PFSK-1 (cell line): ENCODE measurements at regions not wholly inside any gene's neighbourhood (a gene's known extent, or its start where the extent isn't known, plus 50 kb on each side); places are given as distances from the start of the nearest gene placed in this dataset.

Experiments used
- SIN3A ChIP-seq: IDR thresholded peaks from 2 replicates; pipeline ENCODE4 v1.6.1; 2012; ENCODE audit warnings: mild to moderate bottlenecking, low read length, moderate library complexity, borderline replicate concordance; ENCODE audit not compliant: insufficient read depth
- TAF1 ChIP-seq: IDR thresholded peaks from 2 replicates; pipeline ENCODE4 v1.6.1; 2012; ENCODE audit warnings: low read length, control low read depth, borderline replicate concordance; ENCODE audit not compliant: insufficient read depth

GRCh38 chr5:39569857-39570256 lies 145.1 kb upstream of the DAB2 start:
- TF ChIP-seq SIN3A (no peak), TAF1 (no peak)
